ENCODE measurements at regions not wholly inside any gene's neighbourhood (a gene's known extent, or its start where the extent isn't known, plus 50 kb on each side); places are given as distances from the start of the nearest gene placed in this dataset.

DNA sequence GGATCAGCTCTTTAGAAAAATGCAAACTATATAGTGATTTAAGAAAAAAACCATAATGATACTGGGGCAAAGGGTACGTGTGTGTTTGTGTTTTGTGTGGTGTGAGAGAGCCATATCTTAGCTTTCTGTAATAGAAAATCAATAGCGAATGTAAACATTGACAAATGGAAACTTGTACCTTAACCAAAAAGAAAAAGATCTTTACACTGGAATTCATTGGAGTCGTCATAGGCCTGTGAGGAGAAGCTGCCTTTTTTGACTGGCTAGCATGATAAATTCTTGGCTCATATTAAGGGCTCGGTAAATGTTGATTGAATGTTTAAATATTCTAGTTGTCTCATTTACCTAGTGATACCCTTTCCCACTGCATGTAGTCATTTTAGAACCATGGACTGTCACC lies 161.8 kb upstream of the ASCC3 start:
- Histone ChIP-seq H4K8ac (replicated peaks; ENCODE audit: insufficient read length, low read depth, low read length) (no peak overlapping the region), H2BK5ac (ENCODE audit: insufficient read length, low read length) (no peak overlapping the region), H3K23me2 (ENCODE audit: insufficient read length, low read depth, low read length, poor library complexity, severe bottlenecking) (no peaks in the 10 kb centered on the region), H3K18ac (ENCODE audit: insufficient read length, low read depth, low read length) (no peak overlapping the region), H2BK20ac (ENCODE audit: low read depth, low read length, poor library complexity, severe bottlenecking) (no peak overlapping the region), H3K27ac (ENCODE audit: insufficient read length, low read depth, low read length) (no peak overlapping the region), H2BK120ac (ENCODE audit: low read depth, low read length, poor library complexity, severe bottlenecking) (no peak overlapping the region), H3K9ac (ENCODE audit: extremely low read depth, insufficient read length, low read length) (no peak overlapping the region), H2BK15ac (ENCODE audit: low read depth, low read length) (no peak overlapping the region), H3T11ph (ENCODE audit: low read length) (no peak overlapping the region), H2AFZ (ENCODE audit: low read length) (no peak overlapping the region), H4K20me1 (ENCODE audit: control insufficient read depth, insufficient read depth, insufficient read length) (no peaks in the 10 kb centered on the region), H4K5ac (ENCODE audit: insufficient read length, low read depth, low read length) (no peak overlapping the region), H3K4ac (ENCODE audit: low read depth, low read length) (no peak overlapping the region), H3K79me1 (ENCODE audit: insufficient read depth, low read depth, low read length, poor library complexity, severe bottlenecking) (no peaks in the 10 kb centered on the region), H2AK5ac (ENCODE audit: insufficient read length, low read length) (no peak overlapping the region), H3K79me2 (ENCODE audit: insufficient read depth, low read length) (no peaks in the 10 kb centered on the region), H3K4me2 (ENCODE audit: insufficient read depth, insufficient read length, low read length) (no peak overlapping the region), H3K27me3 (ENCODE audit: insufficient read depth, low read length) (no peaks in the 10 kb centered on the region), H3K23ac (ENCODE audit: insufficient read length, low read depth, low read length) (no peak overlapping the region), H2BK12ac (ENCODE audit: insufficient read length, low read depth, low read length) (no peak overlapping the region), H4K91ac (ENCODE audit: insufficient read length, low read depth, low read length) (no peak overlapping the region), H3K14ac (ENCODE audit: insufficient read depth, low read length) (no peak overlapping the region), H3K4me1 (ENCODE audit: insufficient read depth, low read length) (no peaks in the 10 kb centered on the region), H3K9me3 (ENCODE audit: control insufficient read depth, low read depth, low read length) (no peaks in the 10 kb centered on the region), H3K56ac (ENCODE audit: insufficient read length, low read depth, low read length) (no peak overlapping the region)
- Mint-ChIP-seq H3K4me3 (no peak overlapping the region), H3K9me3 (no peaks in the 10 kb centered on the region; a peak in 2 of 5 replicates), H3K27ac (no peak overlapping the region), H3K4me1 (no peaks in the 10 kb centered on the region), H3K36me3 (ENCODE audit: insufficient read depth in 1 of 3, low read depth in 3 of 3) (no peaks in the 10 kb centered on the region), H3K27me3 (ENCODE audit: low read depth) (no peaks in the 10 kb centered on the region)
- WGBS (ENCODE audit: extremely low coverage, insufficient read length, low lambda C conversion rate): no CpG with 5 or more reads among the region's 4 CpGs
- no peak for DNase-seq
- TF ChIP-seq, protein P1, sequence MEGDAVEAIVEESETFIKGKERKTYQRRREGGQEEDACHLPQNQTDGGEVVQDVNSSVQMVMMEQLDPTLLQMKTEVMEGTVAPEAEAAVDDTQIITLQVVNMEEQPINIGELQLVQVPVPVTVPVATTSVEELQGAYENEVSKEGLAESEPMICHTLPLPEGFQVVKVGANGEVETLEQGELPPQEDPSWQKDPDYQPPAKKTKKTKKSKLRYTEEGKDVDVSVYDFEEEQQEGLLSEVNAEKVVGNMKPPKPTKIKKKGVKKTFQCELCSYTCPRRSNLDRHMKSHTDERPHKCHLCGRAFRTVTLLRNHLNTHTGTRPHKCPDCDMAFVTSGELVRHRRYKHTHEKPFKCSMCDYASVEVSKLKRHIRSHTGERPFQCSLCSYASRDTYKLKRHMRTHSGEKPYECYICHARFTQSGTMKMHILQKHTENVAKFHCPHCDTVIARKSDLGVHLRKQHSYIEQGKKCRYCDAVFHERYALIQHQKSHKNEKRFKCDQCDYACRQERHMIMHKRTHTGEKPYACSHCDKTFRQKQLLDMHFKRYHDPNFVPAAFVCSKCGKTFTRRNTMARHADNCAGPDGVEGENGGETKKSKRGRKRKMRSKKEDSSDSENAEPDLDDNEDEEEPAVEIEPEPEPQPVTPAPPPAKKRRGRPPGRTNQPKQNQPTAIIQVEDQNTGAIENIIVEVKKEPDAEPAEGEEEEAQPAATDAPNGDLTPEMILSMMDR (conservative IDR thresholded peaks at IDR 0.05): no peak

Measured in H9 (cell line).